GM23338 (cell line): ENCODE measurements at regions not wholly inside any gene's neighbourhood (a gene's known extent, or its start where the extent isn't known, plus 50 kb on each side); places are given as distances from the start of the nearest gene placed in this dataset.

ENCODE experiments used
- ATAC-seq: fragments of 200-7000 bp; cut with Tn5 transposase; 3 replicates; pipeline ENCODE4 v1.9.1; 2020
- DNase-seq: peaks from one replicate; pipeline ENCODE4 v3.0.0-alpha.2; 2015; ENCODE audit warnings: low spot score
- H2AFZ ChIP-seq: fragments of 200-600 bp; sonication (generic); 2 replicates; pipeline ENCODE4 v1.8.0; 2016; ENCODE audit warnings: antibody characterized with exemption, mild to moderate bottlenecking, moderate library complexity
- H3F3A ChIP-seq: fragments of 200-600 bp; sonication (generic); replicated peaks from 2 replicates; pipeline ENCODE4 v1.8.0; 2017; ENCODE audit warnings: antibody characterized with exemption, mixed run types, low read depth
- H3K27ac ChIP-seq: fragments of 200-600 bp; sonication (generic); 2 replicates; pipeline ENCODE4 v1.6.1; 2016; ENCODE audit warnings: low read depth
- H3K27me3 ChIP-seq: fragments of 200-600 bp; sonication (generic); 2 replicates; pipeline ENCODE4 v1.8.0; 2016; ENCODE audit warnings: mild to moderate bottlenecking, mixed run types, moderate library complexity; ENCODE audit not compliant: insufficient read depth
- H3K36me3 ChIP-seq: fragments of 200-600 bp; sonication (generic); 2 replicates; pipeline ENCODE4 v1.8.0; 2016; ENCODE audit warnings: mild to moderate bottlenecking; ENCODE audit not compliant: insufficient read depth
- H3K4me1 ChIP-seq: fragments of 200-600 bp; sonication (generic); 2 replicates; pipeline ENCODE4 v1.8.0; 2016; ENCODE audit warnings: mild to moderate bottlenecking, moderate library complexity; ENCODE audit not compliant: insufficient read depth
- H3K4me2 ChIP-seq: fragments of 200-600 bp; sonication (generic); 2 replicates; pipeline ENCODE4 v1.7.1; 2017; ENCODE audit warnings: mixed run types
- H3K4me3 ChIP-seq: fragments of 200-600 bp; sonication (generic); 2 replicates; pipeline ENCODE4 v1.6.1; 2016; ENCODE audit warnings: mixed run types
- H3K79me2 ChIP-seq: fragments of 200-600 bp; sonication (generic); replicated peaks from 2 replicates; pipeline ENCODE4 v1.8.0; 2017; ENCODE audit warnings: mild to moderate bottlenecking; ENCODE audit not compliant: insufficient read depth
- H3K9me2 ChIP-seq: fragments of 200-600 bp; sonication (generic); 2 replicates; pipeline ENCODE4 v1.8.0; 2017; ENCODE audit not compliant: insufficient read depth
- H4K20me1 ChIP-seq: fragments of 200-600 bp; sonication (generic); replicated peaks from 2 replicates; pipeline ENCODE4 v1.8.0; 2017; ENCODE audit warnings: mild to moderate bottlenecking; ENCODE audit not compliant: insufficient read depth
- H3K27ac Mint-ChIP-seq: 2 replicates; pipeline ENCODE4 v1.8.0; 2020; ENCODE audit warnings: inconsistent platforms, mild to moderate bottlenecking, moderate library complexity, mixed read lengths
- H3K27me3 Mint-ChIP-seq: 3 replicates; pipeline ENCODE4 v1.8.0; 2022; ENCODE audit warnings: low read depth, mild to moderate bottlenecking, moderate library complexity, mixed read lengths, inconsistent platforms; ENCODE audit not compliant: insufficient read depth, poor library complexity
- H3K36me3 Mint-ChIP-seq: 3 replicates; pipeline ENCODE4 v1.8.0; 2021; ENCODE audit warnings: low read depth, mild to moderate bottlenecking, inconsistent platforms, moderate library complexity, mixed read lengths
- H3K4me1 Mint-ChIP-seq: 3 replicates; pipeline ENCODE4 v1.8.0; 2020; ENCODE audit warnings: mild to moderate bottlenecking, inconsistent platforms, mixed read lengths
- H3K4me3 Mint-ChIP-seq: 3 replicates; pipeline ENCODE4 v1.8.0; 2021; ENCODE audit warnings: moderate library complexity, mild to moderate bottlenecking, inconsistent platforms, mixed read lengths
- H3K9me3 Mint-ChIP-seq: 3 replicates; pipeline ENCODE4 v1.8.0; 2020; ENCODE audit warnings: moderate library complexity, mild to moderate bottlenecking, inconsistent platforms, mixed read lengths
- EZH2 ChIP-seq: fragments of 200-600 bp; sonication (generic); IDR thresholded peaks from one replicate; pipeline ENCODE4 v1.8.0; 2017; ENCODE audit warnings: antibody characterized with exemption, mild to moderate bottlenecking, low read depth; ENCODE audit not compliant: unreplicated experiment
- EZH2phosphoT487 ChIP-seq: fragments of 200-600 bp; sonication (generic); IDR thresholded peaks from one replicate; pipeline ENCODE4 v1.8.1; 2018; ENCODE audit warnings: antibody characterized with exemption; ENCODE audit not compliant: unreplicated experiment
- STAT1 ChIP-seq: IDR thresholded peaks from one replicate; pipeline ENCODE4 v1.6.1; 2016; ENCODE audit warnings: antibody characterized with exemption; ENCODE audit not compliant: unreplicated experiment
- ZNF114 ChIP-seq: fragments of 250-450 bp; sonication (Bioruptor Pico); IDR thresholded peaks from 2 replicates; pipeline ENCODE4 v1.5.0; 2020; ENCODE audit warnings: mild to moderate bottlenecking, moderate library complexity
- ZNF331 ChIP-seq: fragments of 250-450 bp; sonication (Bioruptor Pico); IDR thresholded peaks from 2 replicates; pipeline ENCODE4 v1.5.0; 2020; ENCODE audit warnings: low read depth, mild to moderate bottlenecking, moderate library complexity
- TF ChIP-seq, protein P1 (sequence below): fragments of 250-450 bp; sonication (Bioruptor Pico); IDR thresholded peaks from 2 replicates; pipeline ENCODE4 v1.5.0; 2020; ENCODE audit warnings: mild to moderate bottlenecking, moderate library complexity
- TF ChIP-seq, protein P2 (sequence below): IDR thresholded peaks from 2 replicates; pipeline ENCODE4 v1.6.1; 2016; ENCODE audit warnings: antibody characterized with exemption

DNA sequence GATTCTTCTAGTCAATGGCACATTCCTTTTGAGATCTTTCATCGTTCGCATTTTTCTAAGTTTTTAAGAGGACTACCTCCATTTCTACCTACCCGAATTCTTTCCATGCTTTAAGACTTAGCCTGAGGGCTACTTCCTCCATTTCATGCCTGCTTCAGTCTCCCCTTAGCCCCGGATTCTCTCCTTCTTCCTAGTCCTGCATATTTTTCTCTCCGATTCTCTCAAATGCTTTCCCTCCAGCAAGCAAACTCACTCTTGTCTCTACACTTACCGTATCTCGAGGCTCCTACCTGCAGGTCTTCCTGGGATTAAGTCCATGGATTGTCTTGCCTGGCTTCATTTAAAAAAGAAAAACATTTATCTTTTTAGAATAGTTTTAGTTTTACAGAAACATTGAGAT, 354.4 kb downstream of the MYCN start:
- Histone ChIP-seq H2AFZ (peak overlapping the region; percentile 61; the same call in 1 of the 2 replicates), H3K4me1 (no peaks in the 10 kb centered on the region), H4K20me1 (no peaks in the 10 kb centered on the region), H3K27ac (no peak overlapping the region), H3K4me3 (no peak overlapping the region), H3K36me3 (no peaks in the 10 kb centered on the region), H3K4me2 (no peak overlapping the region), H3K27me3 (no peaks in the 10 kb centered on the region), H3K79me2 (no peaks in the 10 kb centered on the region), H3K9me2 (peaks cover 4% of the 10 kb centered on the region; the same call in 1 of the 2 replicates), H3F3A (no peaks in the 10 kb centered on the region)
- no peak for ATAC-seq
- TF ChIP-seq ZNF331 (CRISPR knock-in tag) (no peak), EZH2 (no peak), EZH2phosphoT487 (no peak), STAT1 (no peak), ZNF114 (no peak)
- TF ChIP-seq, protein P1, sequence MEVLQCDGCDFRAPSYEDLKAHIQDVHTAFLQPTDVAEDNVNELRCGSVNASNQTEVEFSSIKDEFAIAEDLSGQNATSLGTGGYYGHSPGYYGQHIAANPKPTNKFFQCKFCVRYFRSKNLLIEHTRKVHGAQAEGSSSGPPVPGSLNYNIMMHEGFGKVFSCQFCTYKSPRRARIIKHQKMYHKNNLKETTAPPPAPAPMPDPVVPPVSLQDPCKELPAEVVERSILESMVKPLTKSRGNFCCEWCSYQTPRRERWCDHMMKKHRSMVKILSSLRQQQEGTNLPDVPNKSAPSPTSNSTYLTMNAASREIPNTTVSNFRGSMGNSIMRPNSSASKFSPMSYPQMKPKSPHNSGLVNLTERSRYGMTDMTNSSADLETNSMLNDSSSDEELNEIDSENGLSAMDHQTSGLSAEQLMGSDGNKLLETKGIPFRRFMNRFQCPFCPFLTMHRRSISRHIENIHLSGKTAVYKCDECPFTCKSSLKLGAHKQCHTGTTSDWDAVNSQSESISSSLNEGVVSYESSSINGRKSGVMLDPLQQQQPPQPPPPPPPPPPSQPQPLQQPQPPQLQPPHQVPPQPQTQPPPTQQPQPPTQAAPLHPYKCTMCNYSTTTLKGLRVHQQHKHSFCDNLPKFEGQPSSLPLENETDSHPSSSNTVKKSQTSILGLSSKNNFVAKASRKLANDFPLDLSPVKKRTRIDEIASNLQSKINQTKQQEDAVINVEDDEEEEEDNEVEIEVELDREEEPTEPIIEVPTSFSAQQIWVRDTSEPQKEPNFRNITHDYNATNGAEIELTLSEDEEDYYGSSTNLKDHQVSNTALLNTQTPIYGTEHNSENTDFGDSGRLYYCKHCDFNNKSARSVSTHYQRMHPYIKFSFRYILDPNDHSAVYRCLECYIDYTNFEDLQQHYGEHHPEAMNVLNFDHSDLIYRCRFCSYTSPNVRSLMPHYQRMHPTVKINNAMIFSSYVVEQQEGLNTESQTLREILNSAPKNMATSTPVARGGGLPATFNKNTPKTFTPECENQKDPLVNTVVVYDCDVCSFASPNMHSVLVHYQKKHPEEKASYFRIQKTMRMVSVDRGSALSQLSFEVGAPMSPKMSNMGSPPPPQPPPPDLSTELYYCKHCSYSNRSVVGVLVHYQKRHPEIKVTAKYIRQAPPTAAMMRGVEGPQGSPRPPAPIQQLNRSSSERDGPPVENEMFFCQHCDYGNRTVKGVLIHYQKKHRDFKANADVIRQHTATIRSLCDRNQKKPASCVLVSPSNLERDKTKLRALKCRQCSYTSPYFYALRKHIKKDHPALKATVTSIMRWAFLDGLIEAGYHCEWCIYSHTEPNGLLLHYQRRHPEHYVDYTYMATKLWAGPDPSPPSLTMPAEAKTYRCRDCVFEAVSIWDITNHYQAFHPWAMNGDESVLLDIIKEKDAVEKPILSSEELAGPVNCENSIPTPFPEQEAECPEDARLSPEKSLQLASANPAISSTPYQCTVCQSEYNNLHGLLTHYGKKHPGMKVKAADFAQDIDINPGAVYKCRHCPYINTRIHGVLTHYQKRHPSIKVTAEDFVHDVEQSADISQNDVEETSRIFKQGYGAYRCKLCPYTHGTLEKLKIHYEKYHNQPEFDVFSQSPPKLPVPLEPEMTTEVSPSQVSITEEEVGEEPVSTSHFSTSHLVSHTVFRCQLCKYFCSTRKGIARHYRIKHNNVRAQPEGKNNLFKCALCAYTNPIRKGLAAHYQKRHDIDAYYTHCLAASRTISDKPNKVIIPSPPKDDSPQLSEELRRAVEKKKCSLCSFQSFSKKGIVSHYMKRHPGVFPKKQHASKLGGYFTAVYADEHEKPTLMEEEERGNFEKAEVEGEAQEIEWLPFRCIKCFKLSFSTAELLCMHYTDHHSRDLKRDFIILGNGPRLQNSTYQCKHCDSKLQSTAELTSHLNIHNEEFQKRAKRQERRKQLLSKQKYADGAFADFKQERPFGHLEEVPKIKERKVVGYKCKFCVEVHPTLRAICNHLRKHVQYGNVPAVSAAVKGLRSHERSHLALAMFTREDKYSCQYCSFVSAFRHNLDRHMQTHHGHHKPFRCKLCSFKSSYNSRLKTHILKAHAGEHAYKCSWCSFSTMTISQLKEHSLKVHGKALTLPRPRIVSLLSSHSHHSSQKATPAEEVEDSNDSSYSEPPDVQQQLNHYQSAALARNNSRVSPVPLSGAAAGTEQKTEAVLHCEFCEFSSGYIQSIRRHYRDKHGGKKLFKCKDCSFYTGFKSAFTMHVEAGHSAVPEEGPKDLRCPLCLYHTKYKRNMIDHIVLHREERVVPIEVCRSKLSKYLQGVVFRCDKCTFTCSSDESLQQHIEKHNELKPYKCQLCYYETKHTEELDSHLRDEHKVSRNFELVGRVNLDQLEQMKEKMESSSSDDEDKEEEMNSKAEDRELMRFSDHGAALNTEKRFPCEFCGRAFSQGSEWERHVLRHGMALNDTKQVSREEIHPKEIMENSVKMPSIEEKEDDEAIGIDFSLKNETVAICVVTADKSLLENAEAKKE (CRISPR knock-in tag) = no peak
- TF ChIP-seq, protein P2, sequence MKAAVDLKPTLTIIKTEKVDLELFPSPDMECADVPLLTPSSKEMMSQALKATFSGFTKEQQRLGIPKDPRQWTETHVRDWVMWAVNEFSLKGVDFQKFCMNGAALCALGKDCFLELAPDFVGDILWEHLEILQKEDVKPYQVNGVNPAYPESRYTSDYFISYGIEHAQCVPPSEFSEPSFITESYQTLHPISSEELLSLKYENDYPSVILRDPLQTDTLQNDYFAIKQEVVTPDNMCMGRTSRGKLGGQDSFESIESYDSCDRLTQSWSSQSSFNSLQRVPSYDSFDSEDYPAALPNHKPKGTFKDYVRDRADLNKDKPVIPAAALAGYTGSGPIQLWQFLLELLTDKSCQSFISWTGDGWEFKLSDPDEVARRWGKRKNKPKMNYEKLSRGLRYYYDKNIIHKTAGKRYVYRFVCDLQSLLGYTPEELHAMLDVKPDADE = no peak
- Mint-ChIP-seq H3K36me3 (no peaks in the 10 kb centered on the region), H3K27ac (no peak overlapping the region), H3K9me3 (peaks cover 2% of the 10 kb centered on the region; the same call in 1 of the 3 replicates), H3K4me1 (no peaks in the 10 kb centered on the region; the same call in 1 of the 3 replicates), H3K27me3 (no peaks in the 10 kb centered on the region), H3K4me3 (no peak overlapping the region)
- DNase-seq = no peak
